Liver (tissue), 8 donors: ENCODE measurements at regions not wholly inside any gene's neighbourhood (a gene's known extent, or its start where the extent isn't known, plus 50 kb on each side); places are given as distances from the start of the nearest gene placed in this dataset.

ENCODE experiments used
- DNase-seq: peaks from one replicate; pipeline ENCODE4 v3.0.0-alpha.2; 2017; ENCODE audit warnings: low spot score
- H3K27ac ChIP-seq, 2 donors: one replicate each; pipeline ENCODE4 v1.7.0; 2013; ENCODE audit warnings: inconsistent platforms in 2 of 2, low read length in 2 of 2, control low read depth in 1 of 2, low read depth in 1 of 2, mild to moderate bottlenecking in 1 of 2
- H3K27me3 ChIP-seq, 4 donors: one replicate each; pipeline versions ENCODE4 v1.6.1 to v1.7.0; 2013; ENCODE audit warnings: low read length in 3 of 4, inconsistent platforms in 1 of 4, mild to moderate bottlenecking in 1 of 4, moderate library complexity in 1 of 4; ENCODE audit not compliant: control insufficient read depth in 4 of 4, insufficient read depth in 4 of 4
- H3K36me3 ChIP-seq, 4 donors: one replicate each; pipeline versions ENCODE4 v1.6.1 to v1.7.0; 2013; ENCODE audit warnings: low read length in 3 of 4, mild to moderate bottlenecking in 3 of 4, low read depth in 1 of 4, moderate library complexity in 1 of 4; ENCODE audit not compliant: control insufficient read depth in 4 of 4, insufficient read depth in 3 of 4
- H3K4me1 ChIP-seq, 4 donors: one replicate each; pipeline versions ENCODE4 v1.6.1 to v1.7.0; 2013; ENCODE audit warnings: low read length in 3 of 4, mild to moderate bottlenecking in 3 of 4, moderate library complexity in 1 of 4; ENCODE audit not compliant: control insufficient read depth in 4 of 4, insufficient read depth in 4 of 4
- H3K4me3 ChIP-seq, 3 donors: one replicate each; pipeline versions ENCODE4 v1.6.1 to v1.7.0; 2013; ENCODE audit warnings: low read length in 3 of 3, control low read depth in 1 of 3, low read depth in 1 of 3, mild to moderate bottlenecking in 1 of 3
- H3K9ac ChIP-seq, 2 donors: one replicate each; pipeline ENCODE4 v1.7.0; 2013; ENCODE audit warnings: low read length in 2 of 2, mild to moderate bottlenecking in 2 of 2, moderate library complexity in 2 of 2, control low read depth in 1 of 2, low read depth in 1 of 2
- H3K9me3 ChIP-seq, 4 donors: one replicate each; pipeline versions ENCODE4 v1.6.1 to v1.7.0; 2013; ENCODE audit warnings: low read length in 3 of 4; ENCODE audit not compliant: control insufficient read depth in 4 of 4
- CTCF ChIP-seq: fragments of 150-350 bp; IDR thresholded peaks from 2 replicates; pipeline ENCODE4 v1.5.1; 2017; ENCODE audit warnings: improper control_type of control experiment, low read depth, low read length; ENCODE audit not compliant: missing input control
- FOXA1 ChIP-seq: IDR thresholded peaks from 2 replicates; pipeline ENCODE4 v1.6.1; 2016; ENCODE audit warnings: antibody characterized with exemption
- FOXA2 ChIP-seq: IDR thresholded peaks from 2 replicates; pipeline ENCODE4 v1.6.1; 2016; ENCODE audit warnings: antibody characterized with exemption
- HNF4A ChIP-seq, 2 donors: conservative IDR thresholded peaks; 2 replicates each; pipeline ENCODE4 v1.6.1; 2016; ENCODE audit warnings: antibody characterized with exemption in 2 of 2, mild to moderate bottlenecking in 2 of 2
- HNF4G ChIP-seq: IDR thresholded peaks from 2 replicates; pipeline ENCODE4 v1.6.1; 2016; ENCODE audit warnings: antibody characterized with exemption
- JUND ChIP-seq, 2 donors: IDR thresholded peaks; 2 replicates each; pipeline ENCODE4 v1.6.1; 2016; ENCODE audit warnings: antibody characterized with exemption in 2 of 2
- RAD21 ChIP-seq, 2 donors: IDR thresholded peaks; 2 replicates each; pipeline ENCODE4 v1.6.1; 2016; ENCODE audit warnings: antibody characterized with exemption in 2 of 2, mild to moderate bottlenecking in 2 of 2
- REST ChIP-seq: IDR thresholded peaks from 2 replicates; pipeline ENCODE4 v1.6.1; 2016; ENCODE audit warnings: antibody characterized with exemption, mild to moderate bottlenecking
- RXRA ChIP-seq, 2 donors: IDR thresholded peaks; 2 replicates each; pipeline ENCODE4 v1.6.1; 2017 to 2018; ENCODE audit warnings: antibody characterized with exemption in 2 of 2, mild to moderate bottlenecking in 1 of 2
- SP1 ChIP-seq: IDR thresholded peaks from 2 replicates; pipeline ENCODE4 v1.6.1; 2018; ENCODE audit warnings: antibody characterized with exemption, mild to moderate bottlenecking
- TAF1 ChIP-seq: conservative IDR thresholded peaks from 2 replicates; pipeline ENCODE4 v1.6.1; 2016; ENCODE audit warnings: antibody characterized with exemption, mild to moderate bottlenecking
- ZBTB33 ChIP-seq: IDR thresholded peaks from 2 replicates; pipeline ENCODE4 v1.6.1; 2016; ENCODE audit warnings: antibody characterized with exemption
- WGBS: extraction: QIAGEN DNeasy Blood & Tissue Kit; methylation state at CpG from one replicate; pipeline ENCODE4 v1.1.7; 2013; 5-methylcytosine and 5-hydroxymethylcytosine counted together
- TF ChIP-seq, protein P1 (sequence below): IDR thresholded peaks from 2 replicates; pipeline ENCODE4 v1.6.1; 2016; ENCODE audit warnings: antibody characterized with exemption
- donor health status: healthy.
- donor health status: healthy.
- donor health status: healthy.
- donor health status: healthy.
- donor health status: healthy.

DNA sequence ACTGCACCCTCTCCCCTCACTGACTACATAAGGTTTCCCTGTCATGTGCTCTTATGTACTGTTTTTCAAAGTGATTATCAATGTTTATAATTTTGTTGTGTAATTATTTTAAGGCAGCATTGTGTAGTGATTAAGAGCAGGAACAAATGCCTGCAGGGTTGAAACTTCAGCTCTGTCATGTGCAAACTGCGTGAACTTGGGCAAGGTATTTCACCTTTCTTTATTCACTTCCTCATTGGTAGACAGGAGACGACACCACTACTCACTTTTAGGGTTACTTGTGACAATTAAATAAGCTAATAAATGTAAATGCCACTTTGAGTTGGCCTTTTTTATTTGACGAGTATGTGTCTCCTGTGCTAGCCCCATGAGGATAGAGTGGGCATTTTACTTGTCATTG lies 86.5 kb upstream of the E2F8 start (continued):
- TF ChIP-seq TAF1 (no peak), FOXA2 (no peak), RAD21 (IDR thresholded peaks at IDR 0.05) (no peak)

- 43% methylated on average over 1 of the region's 1 CpG for WGBS
Observed at GRCh38 chr11:19326499-19326898, 85.8 kb upstream of the E2F8 start.

GRCh38 chr11:19323502-19323901 lies 82.8 kb upstream of the E2F8 start:
- TF ChIP-seq RAD21 (IDR thresholded peaks at IDR 0.05) (peak; percentile 56 to 60), HNF4G (no peak), SP1 (no peak), TAF1 (no peak), HNF4A (conservative IDR thresholded peaks at IDR 0.05) (peak in 1 of 2 donors; percentile 43), REST (no peak), ZBTB33 (no peak), CTCF (no peak), FOXA1 (no peak), JUND (IDR thresholded peaks at IDR 0.05) (no peak)
- TF ChIP-seq, protein P1, sequence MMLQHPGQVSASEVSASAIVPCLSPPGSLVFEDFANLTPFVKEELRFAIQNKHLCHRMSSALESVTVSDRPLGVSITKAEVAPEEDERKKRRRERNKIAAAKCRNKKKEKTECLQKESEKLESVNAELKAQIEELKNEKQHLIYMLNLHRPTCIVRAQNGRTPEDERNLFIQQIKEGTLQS, result no peak
- no peak overlapping the region for H3K9ac ChIP-seq
- H3K4me3 ChIP-seq, result no peak overlapping the region
- no peaks in the 10 kb centered on the region for H3K36me3 ChIP-seq
- H3K27ac ChIP-seq, result no peak overlapping the region
- DNase-seq, result no peak
- H3K4me1 ChIP-seq, result peaks cover 4 to 7% (median 5%) of the 10 kb centered on the region in 4 donors
- H3K9me3 ChIP-seq, result no peaks in the 10 kb centered on the region
- no peaks in the 10 kb centered on the region for H3K27me3 ChIP-seq

More at GRCh38 chr11:19326499-19326898, 85.8 kb upstream of the E2F8 start:
- Histone ChIP-seq H3K4me1 (peaks cover 4 to 9% (median 6%) of the 10 kb centered on the region in 4 donors), H3K36me3 (no peaks in the 10 kb centered on the region), H3K9ac (no peak overlapping the region), H3K4me3 (no peak overlapping the region), H3K27me3 (no peaks in the 10 kb centered on the region), H3K9me3 (no peaks in the 10 kb centered on the region), H3K27ac (no peak overlapping the region)
- no peak for DNase-seq
- TF ChIP-seq CTCF (peak; percentile 53), RAD21 (IDR thresholded peaks at IDR 0.05) (peak; percentile 87 to 89), RXRA (IDR thresholded peaks at IDR 0.05) (peak in 1 of 2 donors; percentile 41), HNF4A (conservative IDR thresholded peaks at IDR 0.05) (peak; percentile 21 to 24), HNF4G (no peak)
